GM10266 (cell line): ENCODE measurements at regions not wholly inside any gene's neighbourhood (a gene's known extent, or its start where the extent isn't known, plus 50 kb on each side); places are given as distances from the start of the nearest gene placed in this dataset.

Experiments
- DNase-seq: peaks from one replicate; pipeline ENCODE4 v3.0.0; 2012; ENCODE audit errors: extremely low spot score
- TF ChIP-seq, protein P1 (sequence below): IDR thresholded peaks from 2 replicates; pipeline ENCODE4 v1.5.1; 2012; ENCODE audit warnings: mild to moderate bottlenecking, low read depth; ENCODE audit not compliant: control insufficient read depth, insufficient read depth; ENCODE audit errors: missing control alignments

DNA sequence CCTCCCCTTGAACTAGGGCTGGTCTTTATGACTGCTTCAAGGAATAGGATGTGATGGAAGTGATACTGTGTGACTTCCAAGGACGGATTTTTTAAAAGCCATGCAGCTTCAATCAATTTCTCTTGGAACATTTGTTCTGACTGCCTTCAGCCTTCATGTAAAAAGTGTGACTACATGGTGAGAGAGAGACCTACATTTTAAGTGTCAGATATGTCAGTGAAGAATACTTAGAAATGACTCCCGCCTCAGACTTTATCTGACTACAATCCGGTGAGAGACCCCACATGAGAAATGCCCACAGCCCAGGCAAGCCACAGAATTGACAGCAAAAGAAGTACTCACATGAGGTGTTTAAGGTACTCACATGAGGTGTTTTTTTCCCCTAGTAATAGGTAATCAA, 295.3 kb downstream of the KCNC2 start:
- TF ChIP-seq, protein P1, sequence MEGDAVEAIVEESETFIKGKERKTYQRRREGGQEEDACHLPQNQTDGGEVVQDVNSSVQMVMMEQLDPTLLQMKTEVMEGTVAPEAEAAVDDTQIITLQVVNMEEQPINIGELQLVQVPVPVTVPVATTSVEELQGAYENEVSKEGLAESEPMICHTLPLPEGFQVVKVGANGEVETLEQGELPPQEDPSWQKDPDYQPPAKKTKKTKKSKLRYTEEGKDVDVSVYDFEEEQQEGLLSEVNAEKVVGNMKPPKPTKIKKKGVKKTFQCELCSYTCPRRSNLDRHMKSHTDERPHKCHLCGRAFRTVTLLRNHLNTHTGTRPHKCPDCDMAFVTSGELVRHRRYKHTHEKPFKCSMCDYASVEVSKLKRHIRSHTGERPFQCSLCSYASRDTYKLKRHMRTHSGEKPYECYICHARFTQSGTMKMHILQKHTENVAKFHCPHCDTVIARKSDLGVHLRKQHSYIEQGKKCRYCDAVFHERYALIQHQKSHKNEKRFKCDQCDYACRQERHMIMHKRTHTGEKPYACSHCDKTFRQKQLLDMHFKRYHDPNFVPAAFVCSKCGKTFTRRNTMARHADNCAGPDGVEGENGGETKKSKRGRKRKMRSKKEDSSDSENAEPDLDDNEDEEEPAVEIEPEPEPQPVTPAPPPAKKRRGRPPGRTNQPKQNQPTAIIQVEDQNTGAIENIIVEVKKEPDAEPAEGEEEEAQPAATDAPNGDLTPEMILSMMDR: no peak
- no peak for DNase-seq

DNA sequence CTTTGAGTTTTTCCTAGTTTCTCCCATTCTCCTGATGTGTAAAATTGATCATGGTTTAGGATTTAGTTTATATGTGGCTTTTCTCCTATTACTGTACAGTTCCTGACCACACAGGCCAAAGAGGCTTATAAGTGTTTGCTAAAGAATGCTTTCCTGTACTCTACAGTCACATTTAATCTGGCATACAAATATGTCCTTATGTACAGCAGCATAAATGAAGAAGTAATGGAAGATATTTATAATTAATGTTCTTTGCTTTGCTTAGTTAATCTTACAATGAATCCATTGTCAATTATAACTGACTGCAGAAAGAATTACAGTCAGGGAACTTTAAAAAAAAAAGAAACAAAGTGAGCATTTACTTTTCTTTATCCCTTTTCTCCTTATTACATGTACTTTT, 293.9 kb downstream of the KCNC2 start:
- DNase-seq: no peak
- TF ChIP-seq, protein P1: no peak

DNA sequence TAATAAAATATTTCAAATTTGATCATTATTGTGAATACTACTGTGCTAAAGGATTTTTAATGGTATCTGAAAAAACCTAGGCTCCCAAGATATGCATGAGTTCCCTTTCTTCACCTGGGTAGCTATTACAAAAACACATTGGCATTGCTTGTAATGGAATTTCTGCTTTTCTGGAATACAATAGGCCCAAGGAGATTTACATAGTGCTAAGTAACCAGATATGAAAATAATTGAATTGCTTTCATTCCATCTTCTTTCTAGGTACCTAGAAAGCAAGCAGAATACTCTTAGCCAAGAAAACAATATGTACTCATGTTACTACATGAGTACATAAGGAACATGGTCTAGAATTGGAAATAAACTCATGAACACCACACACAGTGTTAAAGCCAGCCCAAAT, 291.9 kb downstream of the KCNC2 start:
- DNase-seq: no peak
- TF ChIP-seq, protein P1: no peak

DNA sequence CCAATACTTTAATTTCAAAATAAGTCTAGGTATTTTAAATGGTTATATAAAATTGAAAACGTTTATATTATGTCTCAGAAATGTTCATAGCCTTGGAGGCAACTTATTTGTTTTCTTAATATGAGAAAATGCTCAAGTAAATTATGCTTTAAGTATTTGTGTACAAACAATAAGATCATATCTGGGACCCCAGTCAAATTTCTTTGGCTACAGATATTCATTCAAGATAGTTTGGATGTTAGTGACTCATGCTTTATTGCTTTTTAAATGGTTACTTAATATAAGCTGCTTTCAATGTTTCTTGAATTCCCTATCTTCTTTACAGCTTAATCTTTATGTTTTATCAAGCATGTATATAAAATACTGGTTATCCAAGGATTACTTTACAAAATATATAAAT, 291.3 kb downstream of the KCNC2 start:
- no peak for DNase-seq
- TF ChIP-seq, protein P1: no peak

DNA sequence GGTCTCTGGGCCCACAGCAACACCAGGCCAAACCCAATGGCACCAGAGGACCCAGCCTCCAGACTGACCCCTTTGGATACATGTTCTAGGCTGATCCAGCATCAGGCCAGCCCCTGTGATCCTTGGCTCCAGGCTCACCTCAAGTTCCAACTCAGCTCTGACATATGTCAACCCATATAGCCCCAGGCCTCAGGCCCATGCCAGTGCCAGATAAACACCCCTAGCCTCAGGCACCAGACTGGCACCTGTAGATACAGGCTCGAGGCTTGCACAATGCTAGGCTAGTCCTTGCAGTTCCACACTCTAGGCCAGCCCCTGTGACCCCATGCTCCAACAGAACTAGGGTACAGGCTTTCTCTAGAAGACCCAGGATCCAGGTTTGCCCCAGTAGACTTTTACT, 287.5 kb downstream of the KCNC2 start:
- DNase-seq: no peak
- TF ChIP-seq, protein P1: no peak

DNA sequence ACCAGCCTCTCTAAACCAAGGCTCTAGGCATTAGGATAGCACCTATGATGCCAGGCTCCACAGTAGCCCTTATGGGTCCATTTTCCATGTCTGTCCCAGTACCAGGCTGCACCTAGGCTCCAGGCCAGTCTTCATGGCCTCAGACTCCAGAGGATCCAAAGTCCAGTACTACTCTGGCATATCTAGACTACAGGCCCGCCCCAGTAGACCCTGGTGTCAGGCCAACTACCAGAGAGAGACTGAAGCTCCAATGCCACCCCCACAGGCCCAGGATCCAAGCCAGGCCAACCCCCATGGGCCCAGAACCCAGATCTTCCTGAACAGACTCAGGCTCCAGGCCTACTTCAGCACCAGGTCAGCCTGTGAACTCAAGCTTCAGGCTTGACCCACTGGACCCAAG, 287.0 kb downstream of the KCNC2 start:
- TF ChIP-seq, protein P1: no peak
- no peak for DNase-seq

DNA sequence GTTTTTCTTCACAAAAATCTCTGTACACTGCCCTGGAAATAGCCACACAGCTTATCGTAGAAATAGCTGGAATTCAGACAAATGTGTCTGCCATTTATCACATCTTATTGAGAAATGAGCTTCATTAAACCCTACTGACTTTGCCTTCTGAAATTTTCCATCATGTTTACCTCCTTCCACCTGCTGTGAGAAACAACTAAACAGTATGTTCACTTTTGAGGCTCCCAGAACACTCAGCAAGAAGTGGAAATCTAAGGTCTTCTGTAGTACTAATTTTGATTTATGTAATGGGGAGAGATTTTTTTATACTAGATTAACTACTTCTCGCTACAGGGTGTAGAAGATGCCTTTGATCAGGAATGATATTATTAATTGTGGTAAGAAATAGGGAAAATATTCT, 268.0 kb downstream of the KCNC2 start:
- TF ChIP-seq, protein P1: no peak
- no peak for DNase-seq
